GM18868 (cell line): ENCODE measurements at regions not wholly inside any gene's neighbourhood (a gene's known extent, or its start where the extent isn't known, plus 50 kb on each side); places are given as distances from the start of the nearest gene placed in this dataset.
A peak's percentile ranks its signal among the peaks of the same experiment; 100 is the strongest.

Experiments
- ATAC-seq: cut with Tn5 transposase; IDR thresholded peaks from one replicate; pipeline ENCODE4 v1.9.1; 2021; ENCODE audit warnings: mild to moderate bottlenecking, moderate library complexity; ENCODE audit not compliant: unreplicated experiment

DNA sequence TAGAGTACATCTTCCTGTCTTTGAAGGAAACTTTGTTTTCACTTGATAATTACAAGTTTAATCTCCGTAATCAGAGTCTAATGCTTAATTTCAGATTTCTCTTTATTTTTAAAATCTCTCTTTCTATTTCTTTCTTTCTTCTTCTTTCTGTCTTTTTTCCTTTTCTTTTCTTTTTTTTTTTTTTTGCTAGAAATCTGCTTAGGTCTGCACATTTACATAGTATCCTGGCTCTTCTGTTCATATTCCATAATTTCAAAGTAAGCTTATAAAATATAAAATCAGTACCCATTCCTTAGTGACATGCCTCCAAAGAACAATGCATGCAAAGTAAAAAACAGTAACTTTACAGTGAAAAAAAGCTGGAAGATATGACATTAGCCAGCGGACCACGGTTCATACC, 601.7 kb upstream of the VSTM2A start:
- no peak for ATAC-seq

DNA sequence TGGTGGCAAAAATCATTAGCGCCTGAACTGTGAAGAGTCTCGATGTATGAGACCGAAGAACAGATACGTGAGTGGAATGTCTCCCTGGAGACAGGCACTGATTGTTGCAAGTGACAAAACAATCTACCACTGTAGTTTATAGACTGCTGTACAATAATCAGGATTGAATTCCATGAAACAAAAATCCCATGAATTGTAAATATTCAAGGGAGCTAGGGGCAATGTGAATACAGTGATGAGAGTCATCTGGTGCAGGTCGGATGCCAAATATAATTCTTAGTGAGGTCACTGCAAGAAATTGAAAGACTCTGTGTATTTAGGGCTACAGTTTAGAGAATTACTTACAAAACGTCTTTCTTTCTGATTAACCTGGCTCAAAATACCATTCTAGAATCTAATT, 594.4 kb upstream of the VSTM2A start:
- no peak for ATAC-seq

DNA sequence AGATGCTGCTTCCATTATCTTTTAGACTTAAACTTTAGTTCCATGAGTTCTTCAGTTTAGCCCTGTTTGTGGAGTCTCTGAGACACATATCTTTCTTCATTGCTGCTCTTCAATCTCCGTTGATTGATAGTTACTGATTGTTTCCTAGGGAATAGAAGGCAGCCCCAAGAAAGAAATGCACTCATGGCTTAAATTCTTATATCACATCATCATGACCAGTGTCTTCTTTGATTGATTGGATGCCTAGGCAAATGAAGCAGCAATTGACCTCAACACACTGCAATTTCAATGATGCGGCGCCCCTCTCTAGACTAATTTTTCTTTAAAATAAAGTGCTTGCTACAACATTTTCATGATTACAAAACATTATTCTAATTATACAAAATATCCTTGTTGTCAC, 576.5 kb upstream of the VSTM2A start:
- no peak for ATAC-seq

DNA sequence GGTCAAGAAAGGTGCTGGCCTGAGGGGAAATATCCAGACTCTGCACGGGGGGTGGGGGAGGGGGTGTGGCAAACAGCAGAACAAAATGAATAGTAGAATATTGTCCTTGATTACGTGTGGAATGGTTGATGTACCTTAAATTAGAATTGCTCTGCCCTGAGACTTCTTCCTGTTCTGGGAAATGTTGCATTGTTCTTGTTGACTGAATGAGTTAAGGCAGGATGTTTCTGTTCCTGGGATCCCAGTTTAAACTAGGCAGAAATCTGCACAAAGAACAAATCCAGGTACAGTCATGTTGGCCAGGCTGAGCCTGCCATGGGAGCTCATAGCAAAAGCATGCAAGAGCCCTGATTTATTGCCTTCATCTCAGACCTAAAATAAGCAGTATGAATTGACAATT, 558.7 kb upstream of the VSTM2A start:
- ATAC-seq, result no peak

DNA sequence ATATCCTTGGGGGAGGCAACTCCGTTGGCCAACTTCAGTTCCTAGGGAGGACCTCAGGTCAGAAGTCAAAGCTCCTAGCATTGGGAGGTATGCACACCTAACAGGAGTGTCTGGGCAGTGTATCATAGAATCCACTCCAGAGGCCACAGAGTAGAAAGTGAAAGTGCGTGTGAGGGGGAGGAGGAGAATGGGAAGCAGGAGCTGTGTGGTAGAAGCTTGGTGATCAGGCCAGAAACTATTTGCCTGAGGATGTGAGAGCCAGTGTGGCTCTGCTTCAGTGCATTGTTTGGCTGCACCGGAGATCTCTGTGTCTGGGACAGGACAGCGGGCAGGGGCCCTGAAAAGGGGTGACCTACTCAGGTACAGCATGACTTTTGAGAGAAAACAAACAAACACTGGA, 557.4 kb upstream of the VSTM2A start:
- no peak for ATAC-seq

DNA sequence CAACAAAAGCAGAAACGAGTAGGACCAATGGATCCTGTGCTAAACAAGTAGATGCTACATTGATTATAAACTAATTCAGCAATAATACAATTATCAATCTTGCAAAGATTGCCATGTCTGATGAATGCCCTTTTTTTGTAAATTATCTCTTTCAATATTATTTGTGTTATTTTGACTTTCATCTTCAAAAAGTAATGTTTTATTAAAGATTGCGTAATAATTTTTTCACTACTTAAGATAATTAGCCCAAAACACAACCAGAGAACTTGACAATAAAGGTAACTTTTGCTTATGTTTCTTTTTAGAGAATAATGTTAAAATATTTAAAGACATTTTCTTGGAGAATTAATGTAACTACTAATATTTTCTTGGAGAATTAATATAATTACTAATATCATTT, 553.8 kb upstream of the VSTM2A start:
- no peak for ATAC-seq

DNA sequence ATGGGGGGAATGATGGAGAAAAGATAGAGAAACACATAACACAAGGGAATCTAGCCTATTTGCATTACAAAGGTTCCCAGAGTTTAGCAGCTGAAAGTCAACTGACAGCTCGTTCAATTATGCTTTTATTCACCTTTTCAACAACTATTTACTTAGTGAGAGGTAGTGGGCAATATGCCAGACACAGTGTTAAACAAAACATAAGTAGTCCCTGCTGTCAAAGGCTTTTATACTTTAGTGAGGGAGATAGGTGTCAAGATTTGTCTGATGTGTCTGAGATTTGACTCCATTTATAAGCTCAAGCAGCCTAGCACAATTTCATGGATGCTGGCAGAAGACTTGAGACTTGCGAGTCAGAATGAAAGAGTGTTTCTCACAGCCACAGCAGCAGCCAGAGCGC, 549.0 kb upstream of the VSTM2A start:
- no peak for ATAC-seq

DNA sequence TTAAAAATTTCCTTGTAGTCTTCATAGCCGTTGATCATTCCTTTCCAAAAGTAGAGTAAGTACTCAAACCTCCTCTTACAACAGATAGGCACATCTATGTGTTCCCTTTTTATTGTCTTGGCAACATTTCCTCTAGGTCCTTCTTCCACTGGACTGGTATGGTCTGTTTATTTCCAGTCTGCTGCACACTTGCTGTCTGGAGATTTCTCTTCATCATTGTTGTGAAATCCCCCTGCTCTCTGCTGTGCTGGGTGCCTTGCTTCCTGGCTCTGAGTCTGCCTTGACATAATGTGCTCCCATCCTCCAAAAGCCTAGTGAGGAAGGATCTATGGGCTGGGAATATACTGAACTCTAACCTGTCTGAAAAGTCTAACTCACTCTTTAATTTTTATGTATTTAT, 545.3 kb upstream of the VSTM2A start:
- no peak for ATAC-seq

DNA sequence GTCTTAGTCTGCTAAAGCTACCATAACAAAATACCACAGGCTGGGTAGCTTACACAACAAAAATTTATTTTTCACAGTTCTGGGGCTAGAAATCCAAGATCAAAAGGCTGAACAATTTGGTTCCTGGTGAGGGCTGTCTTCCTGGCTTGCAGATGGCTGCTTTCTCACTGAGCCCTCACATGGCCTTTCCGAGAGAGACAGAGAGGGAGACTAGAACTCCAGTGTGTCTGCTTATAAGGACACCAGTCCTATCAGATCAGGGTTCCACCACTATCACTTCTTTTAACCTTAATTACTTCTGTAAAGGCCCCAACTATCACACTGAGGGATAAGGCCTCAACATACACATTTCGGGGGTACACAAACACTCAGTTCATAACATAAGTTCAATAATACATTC, 527.4 kb upstream of the VSTM2A start:
- no peak for ATAC-seq

DNA sequence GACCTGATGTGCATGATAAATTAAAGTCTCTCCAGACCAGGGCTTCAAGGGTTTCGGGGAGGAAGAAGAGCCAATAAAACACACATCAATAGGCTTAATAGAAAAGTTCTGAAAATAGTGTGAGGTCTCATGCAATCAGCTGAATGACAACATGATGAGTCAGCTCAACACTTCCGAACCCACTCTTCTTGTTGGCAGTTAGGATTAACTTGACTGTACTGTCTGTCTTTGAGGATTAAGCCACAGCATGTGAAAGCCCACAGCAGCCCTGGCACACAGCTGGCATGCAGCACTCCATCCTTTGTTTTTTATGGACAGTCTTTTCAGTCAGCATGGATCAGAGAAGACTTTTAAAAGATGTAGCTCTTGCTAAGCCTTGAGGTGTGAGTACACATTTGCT, 526.9 kb upstream of the VSTM2A start:
- ATAC-seq, result no peak

DNA sequence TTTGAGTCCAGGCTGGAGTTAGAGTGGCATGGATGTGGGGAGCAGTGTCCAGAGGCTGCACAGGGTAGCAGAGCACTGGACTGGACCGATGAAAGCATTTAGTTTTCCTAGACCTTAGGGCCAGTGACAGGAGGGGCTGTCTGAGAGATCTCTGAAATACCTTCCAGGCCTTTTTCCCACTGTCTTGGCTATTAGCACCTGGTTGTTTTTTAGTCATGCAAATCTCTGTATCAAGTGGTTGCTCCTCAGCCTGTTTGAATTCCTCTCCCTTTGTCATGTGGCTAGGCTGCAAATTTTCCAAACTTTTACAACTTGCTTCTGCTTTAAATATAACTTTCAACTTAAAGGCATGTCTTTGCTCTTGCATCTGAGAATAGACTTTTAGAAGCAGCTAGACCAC, 504.3 kb upstream of the VSTM2A start:
- ATAC-seq, result no peak

DNA sequence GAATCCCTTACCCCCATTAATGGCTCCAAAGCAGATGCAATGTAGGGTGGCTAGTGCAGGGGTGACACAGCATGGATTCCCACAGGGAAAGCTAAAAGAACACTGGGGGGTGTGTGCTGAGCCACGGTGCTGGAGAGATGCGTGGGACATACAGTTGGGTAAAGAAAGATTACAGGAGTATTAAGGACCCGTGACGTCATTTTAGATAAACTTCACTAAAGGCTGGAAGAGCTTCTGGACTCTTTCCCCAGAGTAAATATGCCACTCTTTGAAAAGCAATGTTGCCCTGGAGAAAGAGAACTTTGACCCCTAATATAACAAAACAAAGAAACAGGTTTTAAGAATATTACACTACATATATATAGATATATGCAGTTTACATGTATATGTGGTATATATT, 481.5 kb upstream of the VSTM2A start:
- no peak for ATAC-seq

DNA sequence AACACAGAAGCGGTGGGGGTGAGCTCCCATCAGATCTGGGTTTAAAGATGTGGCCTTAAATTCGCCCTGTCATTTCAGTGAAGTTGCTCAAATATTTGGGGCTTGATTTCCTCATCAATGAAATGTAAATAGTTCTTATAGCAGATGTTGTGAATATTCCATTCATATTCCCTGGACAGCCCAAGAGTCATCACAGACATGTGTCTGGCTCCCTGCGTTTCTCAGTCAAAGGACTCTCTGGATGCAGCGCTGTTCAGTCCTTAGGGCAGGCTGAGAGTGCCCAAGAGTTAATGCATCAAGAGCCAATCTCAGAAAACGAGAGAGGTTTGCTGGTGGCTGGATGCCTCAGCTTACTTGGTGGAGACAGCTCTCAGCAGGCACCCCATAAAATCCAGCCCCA, 475.5 kb upstream of the VSTM2A start:
- no peak for ATAC-seq

DNA sequence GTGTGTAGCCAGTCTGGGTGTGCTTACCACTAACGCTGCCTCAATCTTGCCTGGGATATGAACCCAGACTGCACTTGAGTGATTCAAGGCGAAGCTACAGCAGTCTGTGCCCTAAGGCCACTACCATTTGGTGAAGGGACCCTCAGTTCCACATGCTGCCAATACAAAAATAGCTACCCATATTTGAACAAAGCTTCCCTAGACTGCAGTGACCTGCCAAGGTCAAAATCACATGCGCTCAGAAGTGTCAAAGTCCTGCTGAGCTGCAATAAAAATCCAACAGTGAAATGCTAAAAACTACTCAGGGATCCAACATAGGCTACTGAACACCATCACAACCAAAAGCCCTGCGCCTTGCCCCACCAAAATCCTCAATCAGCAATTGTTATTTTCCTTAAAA, 472.3 kb upstream of the VSTM2A start:
- ATAC-seq, result no peak

DNA sequence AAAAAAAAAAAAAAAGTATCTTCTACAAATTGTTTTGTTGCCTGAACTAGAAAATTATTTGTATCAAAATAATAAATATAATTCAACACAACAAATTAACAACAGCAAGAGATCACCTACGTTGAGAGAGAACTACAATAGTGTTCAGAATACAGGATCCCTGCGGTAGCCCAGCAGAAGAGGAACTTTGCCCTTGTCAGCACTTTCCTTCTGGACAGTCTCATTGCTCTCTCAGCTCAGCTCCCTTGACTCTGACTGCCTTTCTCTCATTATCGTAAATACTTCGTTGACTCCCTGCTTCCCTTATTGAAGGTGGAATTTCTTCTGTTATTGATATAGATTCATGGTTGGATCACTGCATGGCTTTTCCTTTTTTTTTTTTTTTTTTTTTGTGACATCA, 469.5 kb upstream of the VSTM2A start:
- ATAC-seq, result no peak

DNA sequence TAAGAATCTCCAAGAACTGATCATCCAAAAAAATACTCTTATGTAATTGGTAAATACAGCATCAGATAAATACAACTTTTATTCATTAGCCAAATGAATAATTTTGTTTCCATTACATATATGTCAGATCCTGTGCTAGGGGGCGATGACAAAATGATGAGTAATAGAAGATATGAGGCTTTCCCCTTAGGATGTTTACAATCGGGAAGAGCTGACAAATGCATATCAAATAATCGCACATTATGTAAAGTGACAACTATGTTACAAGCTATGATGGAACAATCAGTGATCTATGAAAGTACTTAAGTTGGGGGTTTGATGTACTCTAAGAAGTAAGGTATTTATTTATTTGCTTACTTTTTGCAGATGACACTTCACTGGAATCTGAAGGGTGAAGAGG, 465.6 kb upstream of the VSTM2A start:
- ATAC-seq, result no peak

DNA sequence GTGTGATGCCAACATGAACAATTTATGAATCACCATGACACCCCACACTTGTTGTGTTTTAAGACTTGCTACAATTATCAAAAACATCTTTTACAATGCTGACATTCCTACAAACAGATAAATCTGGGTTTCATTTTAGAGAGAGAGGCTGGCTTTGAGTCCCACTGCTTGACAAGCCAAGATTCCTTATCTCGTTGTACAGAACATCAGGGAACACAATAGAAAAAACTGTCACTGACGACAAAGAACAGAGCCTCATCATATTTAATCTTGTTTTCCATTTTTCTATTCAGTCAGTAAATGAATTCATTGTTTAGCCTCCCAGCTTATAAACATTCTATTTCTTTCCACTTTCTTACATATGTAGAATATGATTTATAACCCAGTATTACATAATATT, 461.6 kb upstream of the VSTM2A start:
- no peak for ATAC-seq

DNA sequence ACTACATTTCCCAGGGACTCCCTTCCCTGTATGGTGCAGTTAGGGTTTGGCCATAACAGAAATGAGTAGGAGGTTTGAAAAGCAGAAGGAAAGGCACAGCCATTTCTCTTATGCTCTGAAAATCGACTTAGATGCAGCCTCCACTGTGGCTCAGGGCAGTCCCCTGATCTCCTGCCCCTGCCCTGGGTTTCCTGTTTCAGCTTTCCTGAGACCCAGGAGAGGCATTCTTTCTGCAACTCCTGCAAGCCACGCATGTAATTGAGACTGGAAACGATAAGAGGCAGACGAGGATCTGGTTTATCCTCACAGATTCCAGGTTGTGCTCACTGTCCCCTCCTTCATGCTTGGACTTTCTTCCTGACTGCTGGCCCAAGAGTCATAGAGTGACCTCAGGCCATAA, 461.2 kb upstream of the VSTM2A start:
- no peak for ATAC-seq

DNA sequence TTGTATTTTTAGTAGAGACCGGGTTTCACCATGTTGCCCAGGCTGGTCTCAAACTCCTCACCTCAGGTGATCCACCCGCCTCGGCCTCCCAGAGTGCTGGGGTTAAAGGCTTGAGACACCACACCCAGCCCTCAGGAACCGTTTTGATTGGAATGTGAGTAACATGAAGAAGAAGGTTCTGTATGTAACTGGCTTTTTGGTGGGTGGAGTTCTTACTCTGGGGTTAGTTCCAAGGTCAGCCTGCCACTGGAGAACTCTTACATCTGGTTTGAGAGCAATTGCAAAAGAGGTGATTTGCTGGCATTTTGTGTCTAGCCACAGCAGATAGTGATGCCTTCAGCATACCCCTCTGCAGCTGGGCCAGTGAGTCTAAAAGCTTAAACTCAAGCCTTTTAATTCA, 457.8 kb upstream of the VSTM2A start:
- no peak for ATAC-seq

DNA sequence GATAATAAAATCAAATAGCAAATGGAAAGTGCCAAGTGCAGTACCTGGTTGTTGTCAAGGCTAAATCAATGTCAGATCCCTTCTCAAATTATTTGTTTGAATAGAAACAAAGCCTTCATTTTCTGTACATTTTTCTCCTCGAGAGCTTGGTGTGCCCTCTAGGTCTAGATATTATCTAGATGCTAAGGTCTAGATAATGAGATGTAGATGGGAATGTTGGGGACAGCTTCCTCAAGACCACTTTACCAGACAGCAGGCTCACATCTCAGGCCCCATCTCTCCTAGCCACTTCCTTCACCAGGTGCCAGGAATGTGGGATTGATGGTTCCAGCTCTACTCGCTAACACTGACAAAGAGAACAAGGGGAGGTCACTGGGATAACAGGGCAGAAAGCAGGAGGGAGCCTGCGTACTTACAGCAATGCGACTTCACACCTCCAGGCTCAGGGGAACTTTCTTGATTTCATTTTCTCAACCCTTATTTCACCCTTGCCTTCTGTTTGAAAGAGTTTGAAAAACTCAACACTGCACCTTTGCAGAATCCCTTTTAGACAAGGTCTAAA, 451.4 kb upstream of the VSTM2A start:
- no peak for ATAC-seq

DNA sequence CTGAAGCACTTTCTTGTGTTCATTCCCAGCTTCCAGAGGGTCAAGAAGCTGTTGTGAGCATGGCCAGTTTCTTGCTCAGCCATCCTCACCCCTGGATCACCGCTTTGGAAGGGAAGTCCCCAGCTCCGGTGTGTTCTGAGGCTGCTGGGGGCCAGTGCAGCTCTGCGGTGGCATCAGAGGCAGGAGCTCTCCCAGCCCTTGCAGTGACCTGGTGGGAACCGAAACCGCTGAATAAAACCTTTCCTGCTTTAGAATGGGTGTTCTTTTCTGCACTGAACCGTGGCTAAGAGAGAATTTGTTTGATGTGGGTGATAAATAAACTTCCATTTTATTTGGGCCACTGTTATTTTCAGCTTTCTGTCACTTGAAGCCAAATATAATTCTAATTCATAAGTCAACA, 450.9 kb upstream of the VSTM2A start:
- ATAC-seq, result peak; percentile 55

DNA sequence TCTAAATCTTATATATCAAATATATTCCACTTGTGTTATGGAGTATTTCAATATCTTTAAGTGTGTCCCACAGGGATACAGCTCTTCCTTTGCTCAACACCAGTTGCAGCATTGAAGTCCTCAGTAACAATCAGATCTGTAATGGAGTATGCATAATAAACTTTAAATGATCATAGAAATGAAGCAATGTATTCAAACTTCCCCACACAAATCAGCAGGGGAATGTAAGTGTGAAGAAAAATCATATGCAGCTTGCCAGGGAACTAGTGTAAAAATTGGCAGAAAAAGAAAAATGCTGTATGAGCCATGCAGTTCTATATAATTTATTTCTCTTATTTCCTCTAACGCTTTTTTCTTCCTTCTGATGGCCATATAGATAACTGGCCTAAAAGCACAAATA, 444.3 kb upstream of the VSTM2A start:
- ATAC-seq, result no peak

DNA sequence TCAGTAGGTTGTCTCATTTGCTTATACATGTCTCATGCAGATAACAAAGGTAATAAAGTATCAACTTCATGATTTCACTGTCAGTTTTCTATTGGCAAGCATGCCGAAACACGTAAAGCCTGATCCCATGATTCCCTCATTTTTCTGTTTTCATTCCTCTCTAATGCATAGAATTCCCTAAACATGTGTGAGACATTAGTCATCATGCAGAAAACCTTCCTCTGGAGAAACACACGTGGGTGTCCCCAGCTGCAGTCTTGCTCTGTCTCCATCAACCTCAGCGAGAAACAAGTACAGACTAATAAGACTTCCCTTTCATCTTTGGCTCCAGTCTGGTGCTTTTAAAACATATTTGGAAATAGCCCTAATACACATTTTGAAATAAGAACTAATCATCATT, 432.7 kb upstream of the VSTM2A start:
- ATAC-seq, result no peak
